Lung (tissue), 11 donors: ENCODE measurements at regions not wholly inside any gene's neighbourhood (a gene's known extent, or its start where the extent isn't known, plus 50 kb on each side); places are given as distances from the start of the nearest gene placed in this dataset.
A peak's percentile ranks its signal among the peaks of the same experiment; 100 is the strongest.

Source experiments
- ATAC-seq: fragments of 200-7000 bp; cut with Tn5 transposase; one replicate; pipeline ENCODE4 v1.9.1; 2020; ENCODE audit warnings: moderate number of reproducible peaks; ENCODE audit not compliant: insufficient read depth, low FRiP score
- DNase-seq, 3 donors: peaks; one replicate each; pipeline ENCODE4 v3.0.0-alpha.2; 2013 to 2017
- H3K27ac ChIP-seq, 2 donors: one replicate each; pipeline ENCODE4 v1.5.1; 2013; ENCODE audit warnings: mild to moderate bottlenecking in 2 of 2, moderate library complexity in 2 of 2, control low read depth in 1 of 2, inconsistent platforms in 1 of 2, low read depth in 1 of 2, low read length in 1 of 2
- H3K27me3 ChIP-seq, 3 donors: one replicate each; pipeline ENCODE4 v1.5.1; 2013; ENCODE audit warnings: low read length in 2 of 3; ENCODE audit not compliant: control insufficient read depth in 3 of 3, insufficient read depth in 3 of 3
- H3K36me3 ChIP-seq, 4 donors: one replicate each; pipeline ENCODE4 v1.5.1; 2013; ENCODE audit warnings: low read length in 4 of 4, mild to moderate bottlenecking in 1 of 4, moderate library complexity in 1 of 4; ENCODE audit not compliant: control insufficient read depth in 4 of 4, insufficient read depth in 4 of 4
- H3K4me1 ChIP-seq, 5 donors: one replicate each; pipeline ENCODE4 v1.5.1; 2013; ENCODE audit warnings: low read length in 5 of 5, mild to moderate bottlenecking in 2 of 5, moderate library complexity in 1 of 5; ENCODE audit not compliant: control insufficient read depth in 5 of 5, insufficient read depth in 5 of 5
- H3K4me3 ChIP-seq: one replicate; pipeline ENCODE4 v1.5.1; 2013; ENCODE audit warnings: mild to moderate bottlenecking, control low read depth, moderate library complexity
- H3K9ac ChIP-seq, 2 donors: one replicate each; pipeline ENCODE4 v1.5.1; 2013; ENCODE audit warnings: low read length in 2 of 2, control low read depth in 1 of 2; ENCODE audit not compliant: insufficient read depth in 1 of 2
- H3K9me3 ChIP-seq, 4 donors: one replicate each; pipeline ENCODE4 v1.5.1; 2013; ENCODE audit warnings: low read length in 3 of 4, mild to moderate bottlenecking in 1 of 4, moderate library complexity in 1 of 4; ENCODE audit not compliant: control insufficient read depth in 4 of 4, insufficient read depth in 3 of 4
- WGBS, 2 donors: extraction: QIAGEN DNeasy Blood & Tissue Kit; methylation state at CpG; one replicate each; pipeline ENCODE4 v1.1.7; 2013; 5-methylcytosine and 5-hydroxymethylcytosine counted together
- TF ChIP-seq, protein P1 (sequence below): IDR thresholded peaks from 2 replicates; pipeline ENCODE4 v1.5.1; 2012; ENCODE audit warnings: mild to moderate bottlenecking; ENCODE audit errors: control extremely low read depth, extremely low read depth
- donor health status: control.
- donor health status: control.
- donor health status: Bipolar disorder and iron deficiency.
- donor health status: healthy.
- donor health status: DM: yes; HTN: yes; CAD: no.

DNA sequence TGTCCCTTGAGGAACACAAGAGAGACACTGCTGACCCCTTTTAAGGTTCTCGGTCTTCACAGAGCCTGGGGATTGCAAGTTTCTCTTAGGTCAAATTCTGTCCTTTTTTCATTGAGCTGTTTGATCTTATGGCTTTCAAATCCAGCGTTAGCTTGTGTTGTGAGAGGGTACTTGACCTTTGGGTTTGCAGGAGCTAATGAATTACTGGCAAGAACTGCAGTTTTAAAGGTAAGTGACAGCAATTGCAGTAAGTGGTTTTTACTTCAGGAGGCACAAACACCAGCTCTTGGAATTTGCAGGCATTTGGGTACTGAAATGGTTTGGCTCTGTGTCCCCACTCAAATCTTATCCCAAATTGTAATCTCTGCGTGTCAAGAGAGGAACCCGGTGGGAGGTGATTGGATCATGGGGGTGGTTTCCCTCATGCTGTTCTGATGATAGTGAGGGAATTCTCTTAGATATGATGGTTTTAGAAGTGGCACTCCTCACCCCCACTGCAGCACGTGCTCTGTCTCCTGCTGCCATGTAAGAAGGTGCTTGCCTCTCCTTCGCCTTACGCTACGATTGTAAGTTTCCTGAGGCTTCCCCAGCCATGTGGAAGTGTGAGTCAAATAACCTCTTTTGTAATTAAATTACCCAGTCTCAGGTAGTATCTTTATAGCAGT lies 134.5 kb upstream of the LYPLAL1 start:
- Histone ChIP-seq H3K4me1 (no peaks in the 10 kb centered on the region), H3K4me3 (no peak overlapping the region), H3K36me3 (no peaks in the 10 kb centered on the region), H3K27me3 (no peaks in the 10 kb centered on the region), H3K27ac (no peak overlapping the region), H3K9me3 (no peaks in the 10 kb centered on the region), H3K9ac (no peak overlapping the region)
- ATAC-seq = peak; percentile 63
- WGBS, 2 donors = 69 to 74% methylated on average over 8 of the region's 8 CpGs
- peak in 1 of 3 donors; percentile 39 for DNase-seq
- TF ChIP-seq, protein P1, sequence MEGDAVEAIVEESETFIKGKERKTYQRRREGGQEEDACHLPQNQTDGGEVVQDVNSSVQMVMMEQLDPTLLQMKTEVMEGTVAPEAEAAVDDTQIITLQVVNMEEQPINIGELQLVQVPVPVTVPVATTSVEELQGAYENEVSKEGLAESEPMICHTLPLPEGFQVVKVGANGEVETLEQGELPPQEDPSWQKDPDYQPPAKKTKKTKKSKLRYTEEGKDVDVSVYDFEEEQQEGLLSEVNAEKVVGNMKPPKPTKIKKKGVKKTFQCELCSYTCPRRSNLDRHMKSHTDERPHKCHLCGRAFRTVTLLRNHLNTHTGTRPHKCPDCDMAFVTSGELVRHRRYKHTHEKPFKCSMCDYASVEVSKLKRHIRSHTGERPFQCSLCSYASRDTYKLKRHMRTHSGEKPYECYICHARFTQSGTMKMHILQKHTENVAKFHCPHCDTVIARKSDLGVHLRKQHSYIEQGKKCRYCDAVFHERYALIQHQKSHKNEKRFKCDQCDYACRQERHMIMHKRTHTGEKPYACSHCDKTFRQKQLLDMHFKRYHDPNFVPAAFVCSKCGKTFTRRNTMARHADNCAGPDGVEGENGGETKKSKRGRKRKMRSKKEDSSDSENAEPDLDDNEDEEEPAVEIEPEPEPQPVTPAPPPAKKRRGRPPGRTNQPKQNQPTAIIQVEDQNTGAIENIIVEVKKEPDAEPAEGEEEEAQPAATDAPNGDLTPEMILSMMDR = no peak

DNA sequence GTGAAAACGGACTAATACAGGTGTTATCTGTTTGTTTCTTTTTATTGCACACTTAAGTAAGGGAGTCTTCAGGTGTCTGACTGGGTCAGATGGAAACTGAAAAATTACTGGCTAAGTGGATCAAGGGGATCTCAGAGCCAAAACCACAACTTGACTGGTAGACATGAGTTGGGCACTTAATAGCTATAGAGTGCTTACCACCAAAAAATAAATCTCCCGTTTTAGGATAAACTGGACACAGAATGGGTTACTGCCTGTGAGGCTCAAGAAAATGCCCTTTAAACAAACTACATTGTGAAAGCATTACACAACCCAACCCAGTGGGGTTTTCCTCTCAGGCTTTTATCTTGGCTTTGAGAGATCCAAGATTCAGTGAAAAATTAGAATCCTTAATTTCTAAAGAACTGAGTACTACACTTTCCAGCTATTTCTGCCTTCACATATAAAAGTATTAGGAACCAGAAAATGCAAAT lies 134.0 kb upstream of the LYPLAL1 start:
- no peaks in the 10 kb centered on the region for H3K4me1 ChIP-seq
- no peak overlapping the region for H3K4me3 ChIP-seq
- H3K9ac ChIP-seq = no peak overlapping the region
- H3K27ac ChIP-seq = no peak overlapping the region
- WGBS, 2 donors = 72 to 86% methylated on average over 2 of the region's 2 CpGs
- no peaks in the 10 kb centered on the region for H3K27me3 ChIP-seq
- TF ChIP-seq, protein P1 = no peak
- DNase-seq (no peak), ATAC-seq (peak; percentile 46)
- H3K36me3 ChIP-seq = no peaks in the 10 kb centered on the region
- no peaks in the 10 kb centered on the region for H3K9me3 ChIP-seq

DNA sequence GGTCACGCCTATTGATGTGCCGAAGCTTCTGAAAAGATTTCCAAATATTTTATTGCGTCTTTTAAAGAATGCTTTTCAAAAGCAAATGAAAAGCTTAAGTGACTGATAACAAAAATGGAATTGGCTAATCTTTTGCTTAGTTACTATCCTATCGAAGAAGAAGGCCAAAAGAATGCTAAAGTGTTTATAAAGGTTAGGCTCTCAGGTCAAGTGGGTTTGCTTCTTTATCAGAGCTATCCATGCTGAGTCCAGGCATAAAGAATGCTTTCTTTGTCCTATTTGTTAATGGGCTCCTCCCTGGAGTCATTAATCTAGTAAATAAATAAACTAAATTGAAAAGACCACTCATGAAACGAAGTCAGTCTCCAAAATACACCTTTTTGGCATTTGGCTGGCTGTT lies 133.4 kb upstream of the LYPLAL1 start:
- H3K9ac ChIP-seq = no peak overlapping the region
- TF ChIP-seq, protein P1 = no peak
- no peaks in the 10 kb centered on the region for H3K9me3 ChIP-seq
- H3K4me3 ChIP-seq = no peak overlapping the region
- H3K27ac ChIP-seq = no peak overlapping the region
- DNase-seq (no peak), ATAC-seq (no peak)
- no peaks in the 10 kb centered on the region for H3K27me3 ChIP-seq
- WGBS, 2 donors = 60 to 76% methylated on average over 5 of the region's 5 CpGs
- H3K36me3 ChIP-seq = no peaks in the 10 kb centered on the region
- H3K4me1 ChIP-seq = no peaks in the 10 kb centered on the region

DNA sequence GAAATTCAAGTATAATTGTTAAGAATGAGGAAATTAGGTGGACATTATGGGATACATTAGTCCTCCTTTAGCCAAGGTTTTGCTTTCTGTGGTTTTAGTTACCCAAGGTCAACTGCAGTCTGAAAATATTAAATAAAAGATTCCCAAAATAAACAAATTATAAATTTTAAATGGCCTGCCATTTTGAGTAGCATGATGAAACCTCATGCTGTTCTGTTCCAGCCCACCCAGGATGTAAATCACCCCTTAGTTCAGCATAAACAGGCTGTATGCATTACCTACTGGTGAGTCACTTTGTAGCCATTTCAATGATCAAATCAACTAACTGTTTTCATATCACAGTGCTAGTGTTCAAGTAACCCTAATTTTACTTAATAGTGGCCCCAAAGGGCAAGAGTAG lies 132.5 kb upstream of the LYPLAL1 start:
- ATAC-seq = no peak
- TF ChIP-seq, protein P1 = no peak

More for the DNA sequence above, 132.5 kb upstream of the LYPLAL1 start:
- Histone ChIP-seq H3K27ac (no peak overlapping the region), H3K36me3 (no peaks in the 10 kb centered on the region), H3K9ac (no peak overlapping the region), H3K4me1 (no peaks in the 10 kb centered on the region), H3K27me3 (no peaks in the 10 kb centered on the region), H3K4me3 (no peak overlapping the region), H3K9me3 (no peaks in the 10 kb centered on the region)
- no peak for DNase-seq
